Testis (tissue), 2 donors: ENCODE measurements at regions not wholly inside any gene's neighbourhood (a gene's known extent, or its start where the extent isn't known, plus 50 kb on each side); places are given as distances from the start of the nearest gene placed in this dataset.

Source experiments
- DNase-seq: peaks from one replicate; pipeline ENCODE4 v3.0.0-alpha.2; 2019
- H3K27ac ChIP-seq, 2 donors: fragments of 200-600 bp; sonication (generic); one replicate each; pipeline ENCODE4 v1.5.1; 2019
- H3K27me3 ChIP-seq: fragments of 200-600 bp; sonication (generic); one replicate; pipeline ENCODE4 v1.5.1; 2019
- H3K36me3 ChIP-seq: fragments of 200-600 bp; sonication (generic); one replicate; pipeline ENCODE4 v1.5.1; 2017; ENCODE audit warnings: low read depth; ENCODE audit errors: missing control alignments
- H3K4me1 ChIP-seq: fragments of 200-600 bp; sonication (generic); one replicate; pipeline ENCODE4 v1.5.1; 2019
- H3K4me3 ChIP-seq, 2 donors: fragments of 200-600 bp; sonication (generic); one replicate each; pipeline ENCODE4 v1.5.1; 2017 to 2019
- H3K9me3 ChIP-seq: fragments of 200-600 bp; sonication (generic); one replicate; pipeline ENCODE4 v1.5.1; 2017
- CTCF ChIP-seq, 3 experiments: fragments of 450-650 bp in 2 of 3; fragments of 200-600 bp in 1 of 3; sonication (generic) in 1 of 3; IDR thresholded peaks; one replicate each; pipeline ENCODE4 v1.5.1; 2016 to 2019; ENCODE audit warnings: antibody characterized with exemption in 3 of 3, mild to moderate bottlenecking in 2 of 3, moderate library complexity in 1 of 3
- POLR2A ChIP-seq: fragments of 450-650 bp; IDR thresholded peaks from one replicate; pipeline ENCODE4 v1.6.1; 2017; ENCODE audit warnings: antibody characterized with exemption, mild to moderate bottlenecking, moderate library complexity
- WGBS, 2 donors: methylation state at CpG; one replicate each; pipeline ENCODE4 v1.1.5; 2018; 5-methylcytosine and 5-hydroxymethylcytosine counted together
- intact Hi-C: fragments of 100-400 bp; cut with DNase I; formaldehyde crosslinking; loops from one replicate; pipeline ENCODE4 v1.15.1; 2023; ENCODE audit warnings: low total_unique reads

DNA sequence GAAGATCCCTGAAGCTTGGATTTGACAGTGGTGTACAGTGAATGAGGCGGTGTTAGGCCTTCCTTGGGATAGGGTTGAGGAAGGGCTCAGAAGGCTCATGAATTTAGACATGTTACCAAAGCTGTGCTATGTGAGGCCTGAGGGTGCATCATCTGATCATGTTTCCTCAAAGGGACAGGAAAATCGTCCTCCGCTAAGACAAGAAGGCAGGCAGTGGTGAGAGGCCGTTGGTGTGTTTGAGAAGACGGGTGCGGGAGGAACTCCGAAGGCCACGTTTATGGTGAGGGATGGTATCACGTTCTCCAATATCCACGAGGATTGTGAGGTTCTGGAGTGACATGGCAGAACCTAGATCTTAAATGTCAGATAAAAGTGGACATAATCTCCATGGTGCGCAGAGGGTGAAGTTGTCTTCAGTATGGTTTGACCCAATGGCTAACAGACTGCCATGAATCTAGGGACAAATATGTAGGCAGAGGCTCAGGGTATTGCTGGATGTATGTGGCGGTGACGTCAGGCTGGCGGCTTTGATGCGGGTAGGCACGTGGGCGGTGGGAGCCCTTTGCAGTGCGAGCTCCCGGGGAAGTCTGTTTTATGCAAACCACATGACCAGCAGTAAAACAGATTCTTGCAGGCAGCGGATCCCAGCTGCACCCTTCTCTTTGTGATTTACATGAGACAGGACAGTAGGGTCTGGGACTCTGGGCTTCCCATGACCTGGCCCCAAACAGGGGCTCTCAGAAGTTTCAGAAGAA is 242.3 kb upstream of the B3GAT1 start:
- H3K27ac ChIP-seq = no peak overlapping the region
- WGBS, 2 donors = 81 to 88% methylated on average over 20 of the region's 20 CpGs
- no peak overlapping the region for H3K4me3 ChIP-seq
- TF ChIP-seq POLR2A (no peak), CTCF (IDR thresholded peaks at IDR 0.05) (no peak)
- H3K9me3 ChIP-seq = no peaks in the 10 kb centered on the region
- intact Hi-C loops = no loop called here
- no peaks in the 10 kb centered on the region for H3K4me1 ChIP-seq
- H3K36me3 ChIP-seq = no peaks in the 10 kb centered on the region
- DNase-seq = no peak
- H3K27me3 ChIP-seq = no peaks in the 10 kb centered on the region

DNA sequence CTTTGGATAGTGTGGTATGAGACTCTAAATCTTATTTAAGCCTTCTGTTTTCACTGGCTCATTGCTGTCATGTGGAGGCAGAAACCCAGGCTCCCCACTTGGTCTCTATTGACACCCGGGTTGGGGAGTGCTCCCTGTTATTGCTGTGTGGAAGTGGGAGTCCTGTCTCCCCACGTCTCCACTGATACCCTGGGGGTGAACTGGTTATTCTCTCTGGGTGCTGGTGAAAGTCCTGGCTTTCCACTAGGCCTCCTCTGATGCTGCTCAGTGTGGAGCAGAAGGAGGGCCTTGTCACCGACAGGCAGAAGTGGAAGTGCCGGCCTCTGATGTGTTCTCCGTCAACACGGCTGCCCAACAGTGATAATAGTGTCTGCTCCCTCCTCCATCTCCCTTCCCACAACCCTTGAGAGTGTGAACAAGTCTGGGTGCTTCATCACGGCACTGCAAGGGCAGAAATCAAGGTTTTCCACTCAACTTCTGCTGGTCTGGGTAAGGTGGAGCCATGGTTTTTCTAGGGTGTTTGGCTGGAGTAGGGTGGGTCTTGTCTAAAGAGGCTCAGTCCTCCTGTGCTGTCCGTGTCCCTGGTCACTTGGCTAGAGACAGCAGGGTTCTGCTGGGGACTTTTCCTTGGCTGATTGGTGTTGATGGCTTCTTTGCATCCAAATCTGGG is 240.7 kb upstream of the B3GAT1 start:
- intact Hi-C loops = no loop called here
- TF ChIP-seq POLR2A (no peak), CTCF (IDR thresholded peaks at IDR 0.05) (no peak)
- Histone ChIP-seq H3K27ac (no peak overlapping the region), H3K4me1 (no peaks in the 10 kb centered on the region), H3K36me3 (no peaks in the 10 kb centered on the region), H3K9me3 (no peaks in the 10 kb centered on the region), H3K27me3 (no peaks in the 10 kb centered on the region), H3K4me3 (no peak overlapping the region)
- WGBS, 2 donors = 85 to 87% methylated on average over 7 to 8 of the region's 8 CpGs
- no peak for DNase-seq

DNA sequence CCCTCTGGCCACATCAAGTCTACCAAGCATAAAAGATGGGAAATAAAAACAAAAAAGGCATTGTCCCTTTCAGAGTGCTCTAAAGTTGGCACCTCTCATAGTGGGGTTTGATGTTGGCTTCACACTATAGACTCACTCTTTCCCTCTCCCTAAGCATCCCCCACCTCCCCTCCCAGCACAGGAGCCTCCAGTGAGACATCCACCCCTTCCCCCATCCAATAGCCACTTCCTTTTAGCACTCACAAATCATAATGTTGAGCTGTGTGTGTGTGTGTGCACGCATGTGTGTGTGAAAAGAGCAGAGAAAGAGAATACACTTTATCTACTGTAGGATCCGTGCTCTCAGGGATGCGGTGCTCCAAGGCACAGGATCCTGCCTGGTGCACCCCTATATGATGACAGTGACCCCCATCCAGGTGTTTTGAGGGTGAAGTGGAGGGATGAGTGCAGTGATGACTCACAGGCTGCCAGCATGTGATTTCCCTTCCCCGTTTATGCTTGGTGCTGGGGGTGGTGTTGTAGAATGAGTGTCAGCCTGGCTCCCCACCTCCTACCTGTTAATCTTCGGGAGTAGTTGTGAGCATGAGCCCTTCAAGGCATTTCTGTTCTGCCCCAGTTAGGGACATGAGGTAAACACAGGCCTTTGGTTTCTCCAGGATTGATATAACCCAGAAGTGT is 235.2 kb upstream of the B3GAT1 start:
- H3K9me3 ChIP-seq = no peaks in the 10 kb centered on the region
- no peak for DNase-seq
- no peak overlapping the region for H3K4me3 ChIP-seq
- H3K27me3 ChIP-seq = no peaks in the 10 kb centered on the region
- intact Hi-C loops = no loop called here
- WGBS, 2 donors = 67 to 81% methylated on average over 5 of the region's 5 CpGs
- H3K4me1 ChIP-seq = no peaks in the 10 kb centered on the region
- TF ChIP-seq POLR2A = no peak
- TF ChIP-seq CTCF (IDR thresholded peaks at IDR 0.05) = no peak
- no peaks in the 10 kb centered on the region for H3K36me3 ChIP-seq
- no peak overlapping the region for H3K27ac ChIP-seq

GRCh38 chr11:134646561-134646960 is 234.5 kb upstream of the B3GAT1 start:
- intact Hi-C loops = no loop called here
- no peaks in the 10 kb centered on the region for H3K36me3 ChIP-seq
- H3K9me3 ChIP-seq = no peaks in the 10 kb centered on the region
- no peak for DNase-seq
- no peak for TF ChIP-seq CTCF (IDR thresholded peaks at IDR 0.05)
- no peak for TF ChIP-seq POLR2A
- no peak overlapping the region for H3K27ac ChIP-seq
- no peak overlapping the region for H3K4me3 ChIP-seq
- no peaks in the 10 kb centered on the region for H3K27me3 ChIP-seq
- H3K4me1 ChIP-seq = no peaks in the 10 kb centered on the region
